Neural progenitor cell (in vitro differentiated cells): ENCODE measurements at regions not wholly inside any gene's neighbourhood (a gene's known extent, or its start where the extent isn't known, plus 50 kb on each side); places are given as distances from the start of the nearest gene placed in this dataset.

Experiments used
- EZH2phosphoT487 ChIP-seq: fragments of 200-600 bp; sonication (generic); IDR thresholded peaks from 2 replicates; pipeline ENCODE4 v1.6.1; 2017; ENCODE audit warnings: antibody characterized with exemption
- TF ChIP-seq, protein P1 (sequence below): fragments of 200-600 bp; sonication (generic); IDR thresholded peaks from 2 replicates; pipeline ENCODE4 v1.5.1; 2017; ENCODE audit warnings: antibody characterized with exemption, mild to moderate bottlenecking

DNA sequence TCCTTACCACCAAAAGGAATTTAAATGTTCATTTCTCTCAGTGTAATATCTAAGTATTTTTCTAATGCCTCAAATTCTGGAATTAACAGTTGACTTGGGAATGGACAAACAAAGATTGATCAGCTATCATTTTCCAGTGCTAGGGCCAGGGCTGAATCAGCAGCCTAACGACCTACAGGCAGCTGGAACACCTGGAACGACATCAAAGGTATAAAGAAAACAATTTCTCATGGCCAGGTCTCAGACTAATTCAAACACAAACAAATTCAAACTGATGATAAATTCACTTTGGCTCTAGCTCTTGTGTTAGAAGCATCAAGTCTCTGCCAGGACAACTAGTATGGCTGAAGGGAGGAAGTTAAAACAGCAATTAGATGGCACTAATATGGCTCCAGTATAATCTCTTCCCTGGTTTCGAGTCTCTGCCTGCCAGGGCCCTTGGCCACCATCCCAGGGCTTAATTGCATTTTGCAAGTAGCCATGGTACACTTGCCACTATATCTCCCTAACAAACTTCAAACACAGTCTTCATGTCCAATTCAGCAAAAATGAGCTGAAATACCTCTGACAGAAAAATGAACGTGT, 70.2 kb upstream of the FSHR start:
- TF ChIP-seq, protein P1, sequence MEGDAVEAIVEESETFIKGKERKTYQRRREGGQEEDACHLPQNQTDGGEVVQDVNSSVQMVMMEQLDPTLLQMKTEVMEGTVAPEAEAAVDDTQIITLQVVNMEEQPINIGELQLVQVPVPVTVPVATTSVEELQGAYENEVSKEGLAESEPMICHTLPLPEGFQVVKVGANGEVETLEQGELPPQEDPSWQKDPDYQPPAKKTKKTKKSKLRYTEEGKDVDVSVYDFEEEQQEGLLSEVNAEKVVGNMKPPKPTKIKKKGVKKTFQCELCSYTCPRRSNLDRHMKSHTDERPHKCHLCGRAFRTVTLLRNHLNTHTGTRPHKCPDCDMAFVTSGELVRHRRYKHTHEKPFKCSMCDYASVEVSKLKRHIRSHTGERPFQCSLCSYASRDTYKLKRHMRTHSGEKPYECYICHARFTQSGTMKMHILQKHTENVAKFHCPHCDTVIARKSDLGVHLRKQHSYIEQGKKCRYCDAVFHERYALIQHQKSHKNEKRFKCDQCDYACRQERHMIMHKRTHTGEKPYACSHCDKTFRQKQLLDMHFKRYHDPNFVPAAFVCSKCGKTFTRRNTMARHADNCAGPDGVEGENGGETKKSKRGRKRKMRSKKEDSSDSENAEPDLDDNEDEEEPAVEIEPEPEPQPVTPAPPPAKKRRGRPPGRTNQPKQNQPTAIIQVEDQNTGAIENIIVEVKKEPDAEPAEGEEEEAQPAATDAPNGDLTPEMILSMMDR = no peak
- no peak for TF ChIP-seq EZH2phosphoT487
